Endothelial cell of umbilical vein (primary cell): ENCODE measurements at regions not wholly inside any gene's neighbourhood (a gene's known extent, or its start where the extent isn't known, plus 50 kb on each side); places are given as distances from the start of the nearest gene placed in this dataset.

Source experiments
- BruUV-seq: library from RNA; stranded (reverse); fragments of 400-500 nt; replicated peaks from 2 replicates; lab custom pipeline; 2021; lab: Mats Ljungman, UMichigan
- CTCF ChIA-PET: fragments of 300-600, 350-600 bp; sonication (Branson Sonifier 250); formaldehyde crosslinking; loops from one replicate; lab custom pipeline; 2021; ENCODE audit warnings: antibody characterized with exemption, inconsistent platforms; lab: Charles Lee
- POLR2A ChIA-PET: fragments of 300-600, 350-600 bp; sonication (Branson Sonifier 250); formaldehyde crosslinking; loops from one replicate; lab custom pipeline; 2021; ENCODE audit warnings: antibody characterized with exemption, inconsistent platforms; lab: Charles Lee
- DNase-seq: peaks from one replicate; pipeline ENCODE4 v3.0.0-alpha.2; 2011; ENCODE audit warnings: low read depth, low spot score
- FAIRE-seq: peaks from 2 replicates; lab custom pipeline; 2011; peaks lifted over from hg19 to GRCh38; lab: Jason Lieb, UNC
- H2AFZ ChIP-seq: 2 replicates; pipeline ENCODE4 v1.6.0; 2012; ENCODE audit warnings: low read depth, low read length, control low read depth, inconsistent platforms
- H3K27ac ChIP-seq: 2 replicates; pipeline ENCODE4 v1.5.1; 2011; ENCODE audit warnings: low read depth, mild to moderate bottlenecking, control low read depth, low read length, moderate library complexity; ENCODE audit not compliant: insufficient read depth
- H3K27me3 ChIP-seq, 2 experiments: 2 replicates each; pipeline versions ENCODE4 v1.6.0 to v1.6.1; 2011; ENCODE audit warnings: low read length in 2 of 2, mixed read lengths in 1 of 2; ENCODE audit not compliant: control insufficient read depth in 2 of 2, insufficient read depth in 2 of 2
- H3K36me3 ChIP-seq, 2 experiments: 2 replicates in 1 of 2; 3 replicates in 1 of 2; pipeline ENCODE4 v1.5.1; 2011; ENCODE audit warnings: low read length in 2 of 2, mild to moderate bottlenecking in 1 of 2, moderate library complexity in 1 of 2; ENCODE audit not compliant: control insufficient read depth in 2 of 2, insufficient read depth in 2 of 2; ENCODE audit errors: extremely low read depth in 1 of 2
- H3K4me1 ChIP-seq: 3 replicates; pipeline ENCODE4 v1.5.1; 2011; ENCODE audit warnings: mild to moderate bottlenecking, low read length; ENCODE audit not compliant: control insufficient read depth, insufficient read depth; ENCODE audit errors: extremely low read depth
- H3K4me2 ChIP-seq: 2 replicates; pipeline ENCODE4 v1.6.1; 2011; ENCODE audit warnings: low read length, control low read depth, mixed read lengths; ENCODE audit not compliant: insufficient read depth
- H3K4me3 ChIP-seq, 3 experiments: fragments of 200-600 bp in 1 of 3; sonication (generic), shearing (Covaris generic) in 1 of 3; replicated peaks in 1 of 3; 2 replicates each; pipeline ENCODE4 v1.5.1; 2011 to 2016; ENCODE audit warnings: control low read depth in 3 of 3, low read length in 3 of 3, mild to moderate bottlenecking in 2 of 3, inconsistent platforms in 1 of 3, low read depth in 1 of 3, moderate library complexity in 1 of 3; ENCODE audit not compliant: insufficient read depth in 1 of 3
- H3K79me2 ChIP-seq: 2 replicates; pipeline ENCODE4 v1.6.0; 2012; ENCODE audit warnings: low read length, inconsistent platforms; ENCODE audit not compliant: control insufficient read depth, insufficient read depth
- H3K9ac ChIP-seq: replicated peaks from 2 replicates; pipeline ENCODE3; 2011; ENCODE audit warnings: low read length, control low read depth; ENCODE audit not compliant: insufficient read depth; ENCODE audit errors: extremely low read depth
- H3K9me1 ChIP-seq: replicated peaks from 3 replicates; pipeline ENCODE4 v1.6.0; 2011; ENCODE audit warnings: mild to moderate bottlenecking, low read length; ENCODE audit not compliant: control insufficient read depth, insufficient read depth; ENCODE audit errors: extremely low read depth
- H3K9me3 ChIP-seq: replicated peaks from 2 replicates; pipeline ENCODE4 v1.5.1; 2012; ENCODE audit warnings: low read length, inconsistent platforms; ENCODE audit not compliant: control insufficient read depth, insufficient read depth
- H4K20me1 ChIP-seq: replicated peaks from 2 replicates; pipeline ENCODE3; 2011; ENCODE audit warnings: mild to moderate bottlenecking, low read length; ENCODE audit not compliant: control insufficient read depth, insufficient read depth; ENCODE audit errors: extremely low read depth
- EZH2 ChIP-seq: IDR thresholded peaks from 2 replicates; pipeline ENCODE4 v1.6.1; 2012; ENCODE audit warnings: borderline replicate concordance, low read depth, mild to moderate bottlenecking, moderate library complexity, low read length, inconsistent platforms; ENCODE audit not compliant: severe bottlenecking
- FOS ChIP-seq: IDR thresholded peaks from 2 replicates; pipeline ENCODE4 v1.6.1; 2011; ENCODE audit warnings: mild to moderate bottlenecking, low read length, moderate library complexity, borderline replicate concordance; ENCODE audit not compliant: insufficient read depth
- GATA2 ChIP-seq: IDR thresholded peaks from 2 replicates; pipeline ENCODE4 v1.7.0; 2011; ENCODE audit warnings: low read depth, mild to moderate bottlenecking, moderate library complexity, mixed read lengths, low read length; ENCODE audit not compliant: insufficient read length, insufficient read depth
- JUN ChIP-seq: IDR thresholded peaks from 2 replicates; pipeline ENCODE4 v1.6.1; 2011; ENCODE audit warnings: borderline replicate concordance, low read depth; ENCODE audit not compliant: insufficient read length, insufficient read depth
- MYC ChIP-seq: IDR thresholded peaks from one replicate; pipeline ENCODE4 v1.6.1; 2011; ENCODE audit warnings: mild to moderate bottlenecking, low read depth, low read length
- POLR2A ChIP-seq: IDR thresholded peaks from 2 replicates; pipeline ENCODE4 v1.6.1; 2012; ENCODE audit warnings: low read depth, mild to moderate bottlenecking, control low read depth, low read length
- POLR2AphosphoS5 ChIP-seq: IDR thresholded peaks from 2 replicates; pipeline ENCODE4 v1.6.1; 2012; ENCODE audit warnings: low read depth, mild to moderate bottlenecking, control low read depth, low read length, moderate library complexity; ENCODE audit not compliant: insufficient read depth
- dilution Hi-C: fragments of 300-500 bp; cut with MboI; formaldehyde crosslinking; loops from one replicate; pipeline ENCODE4 v1.15.0; 2019; ENCODE audit warnings: low sequenced_read_pairs; ENCODE audit not compliant: extremely low pct_ligation_motif_present
- intact Hi-C: fragments of 100-400 bp; cut with micrococcal nuclease; formaldehyde crosslinking; loops from one replicate; pipeline ENCODE4 v1.10.0; 2022
- TF ChIP-seq, protein P1 (sequence below), 2 donors: IDR thresholded peaks; 1 replicate in 1 of 2; 2 replicates in 1 of 2; pipeline ENCODE4 v1.5.1; 2011; ENCODE audit warnings: low read length in 2 of 2, mild to moderate bottlenecking in 2 of 2, moderate library complexity in 2 of 2, control low read depth in 1 of 2, inconsistent platforms in 1 of 2, low read depth in 1 of 2; ENCODE audit not compliant: insufficient read depth in 1 of 2; ENCODE audit errors: extremely low read depth in 1 of 2
- TF ChIP-seq, protein P2 (sequence below): IDR thresholded peaks from 2 replicates; pipeline ENCODE4 v1.6.1; 2011; ENCODE audit not compliant: insufficient read depth, insufficient read length

DNA sequence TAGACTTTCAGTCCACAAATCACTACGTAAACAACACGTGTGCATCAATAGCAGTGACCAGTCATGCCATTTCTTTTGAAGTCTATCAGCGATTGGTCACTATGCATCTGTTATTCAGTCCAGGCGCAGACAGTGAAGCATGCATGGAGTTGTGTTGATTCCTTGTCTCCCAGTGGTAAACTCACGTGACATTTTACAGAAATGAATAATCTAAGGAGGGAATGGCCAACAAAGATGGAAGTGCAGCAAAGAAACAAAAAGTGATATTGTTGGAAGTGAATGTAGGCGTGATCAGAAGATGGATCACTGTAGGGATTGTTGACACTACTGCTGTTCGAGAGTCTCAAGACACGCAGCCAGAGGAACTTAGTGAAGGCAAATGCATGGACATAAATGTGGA, 317.8 kb upstream of the MGAT5 start:
- BruUV-seq, result no TSS peak
- H3K4me3 ChIP-seq, result no peak overlapping the region
- H3K27ac ChIP-seq, result no peak overlapping the region
- H3K9ac ChIP-seq, result no peak overlapping the region
- no peak overlapping the region for H2AFZ ChIP-seq
- ChIA-PET CTCF (no interaction called here), POLR2A (no interaction called here)
- FAIRE-seq, result no peak
- no peaks in the 10 kb centered on the region for H3K9me1 ChIP-seq
- no peaks in the 10 kb centered on the region for H3K79me2 ChIP-seq
- dilution Hi-C loops (no loop called here), intact Hi-C loops (no loop called here)
- no peaks in the 10 kb centered on the region for H3K27me3 ChIP-seq
- no peaks in the 10 kb centered on the region for H3K9me3 ChIP-seq
- TF ChIP-seq JUN (no peak), GATA2 (no peak), POLR2AphosphoS5 (no peak), POLR2A (no peak), EZH2 (no peak), FOS (no peak), MYC (no peak)
- TF ChIP-seq, protein P1, sequence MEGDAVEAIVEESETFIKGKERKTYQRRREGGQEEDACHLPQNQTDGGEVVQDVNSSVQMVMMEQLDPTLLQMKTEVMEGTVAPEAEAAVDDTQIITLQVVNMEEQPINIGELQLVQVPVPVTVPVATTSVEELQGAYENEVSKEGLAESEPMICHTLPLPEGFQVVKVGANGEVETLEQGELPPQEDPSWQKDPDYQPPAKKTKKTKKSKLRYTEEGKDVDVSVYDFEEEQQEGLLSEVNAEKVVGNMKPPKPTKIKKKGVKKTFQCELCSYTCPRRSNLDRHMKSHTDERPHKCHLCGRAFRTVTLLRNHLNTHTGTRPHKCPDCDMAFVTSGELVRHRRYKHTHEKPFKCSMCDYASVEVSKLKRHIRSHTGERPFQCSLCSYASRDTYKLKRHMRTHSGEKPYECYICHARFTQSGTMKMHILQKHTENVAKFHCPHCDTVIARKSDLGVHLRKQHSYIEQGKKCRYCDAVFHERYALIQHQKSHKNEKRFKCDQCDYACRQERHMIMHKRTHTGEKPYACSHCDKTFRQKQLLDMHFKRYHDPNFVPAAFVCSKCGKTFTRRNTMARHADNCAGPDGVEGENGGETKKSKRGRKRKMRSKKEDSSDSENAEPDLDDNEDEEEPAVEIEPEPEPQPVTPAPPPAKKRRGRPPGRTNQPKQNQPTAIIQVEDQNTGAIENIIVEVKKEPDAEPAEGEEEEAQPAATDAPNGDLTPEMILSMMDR (IDR thresholded peaks at IDR 0.05; ENCODE audit: extremely low read depth in 1 of 2, insufficient read depth in 1 of 2, low read depth in 1 of 2, low read length in 2 of 2), result no peak
- TF ChIP-seq, protein P2, sequence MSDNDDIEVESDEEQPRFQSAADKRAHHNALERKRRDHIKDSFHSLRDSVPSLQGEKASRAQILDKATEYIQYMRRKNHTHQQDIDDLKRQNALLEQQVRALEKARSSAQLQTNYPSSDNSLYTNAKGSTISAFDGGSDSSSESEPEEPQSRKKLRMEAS, result no peak
- H3K4me2 ChIP-seq, result no peak overlapping the region
- no peak for DNase-seq
- H3K4me1 ChIP-seq, result no peaks in the 10 kb centered on the region
- no peaks in the 10 kb centered on the region for H3K36me3 ChIP-seq
- H4K20me1 ChIP-seq, result no peaks in the 10 kb centered on the region
